MV-4-11 (cell line): ENCODE measurements at regions not wholly inside any gene's neighbourhood (a gene's known extent, or its start where the extent isn't known, plus 50 kb on each side); places are given as distances from the start of the nearest gene placed in this dataset.
"Not testable (repeated sequence)": the region's sequence is repeated elsewhere in the genome, so short reads cannot be mapped to it uniquely, and the experiment has no call there.

Experiments used
- DNase-seq: peaks from one replicate; lab custom pipeline; 2025; lab: John Stamatoyannopoulos, UW

DNA sequence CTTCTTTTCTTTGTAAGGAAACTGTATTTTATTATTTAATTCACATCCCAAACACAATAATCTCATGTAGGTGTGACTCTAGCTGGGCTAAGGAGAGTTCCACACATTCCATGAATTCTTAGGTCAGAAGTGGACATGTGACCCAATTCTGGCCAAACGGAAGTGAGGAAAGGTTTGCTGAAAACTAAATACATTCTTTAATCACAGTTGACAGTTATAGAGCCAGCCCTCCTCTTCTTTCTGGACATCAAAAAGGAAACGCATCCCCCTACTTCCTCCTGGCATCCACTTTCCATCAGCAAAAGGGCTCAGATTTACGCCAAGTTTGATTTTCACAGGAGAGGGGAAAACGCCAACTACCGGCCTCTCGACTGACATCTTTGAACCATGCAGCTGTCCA is 774.4 kb upstream of the POM121L12 start:
- DNase-seq = no peak

DNA sequence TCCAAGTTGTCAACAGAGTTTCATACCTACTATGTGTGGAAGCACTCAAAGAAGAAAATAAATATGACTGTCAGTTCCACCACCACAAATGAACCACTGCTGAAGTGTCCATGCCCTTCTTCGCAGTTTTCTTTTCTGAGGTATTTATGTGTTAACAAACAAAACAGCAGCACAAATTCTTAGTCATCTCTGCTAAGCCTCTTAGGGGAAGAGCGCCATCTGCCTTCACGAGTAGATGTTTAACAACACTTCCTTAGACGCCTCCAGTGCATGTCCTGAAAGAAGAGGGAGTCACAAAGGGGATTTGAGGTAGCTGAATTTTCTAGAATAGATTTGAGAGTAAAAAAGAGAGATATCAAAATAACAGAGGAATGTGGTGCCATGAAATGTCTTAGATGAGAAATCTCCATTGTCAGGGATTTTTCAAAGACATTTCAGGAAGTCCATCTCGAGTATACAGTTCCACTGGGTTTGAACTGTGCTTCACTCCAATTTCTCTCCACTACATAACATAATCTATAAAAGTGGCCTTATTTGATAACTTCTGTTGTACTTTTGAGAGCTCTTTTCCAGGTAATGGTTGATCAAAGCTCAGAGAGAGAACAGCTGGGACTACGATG is 775.3 kb upstream of the POM121L12 start:
- no peak for DNase-seq

DNA sequence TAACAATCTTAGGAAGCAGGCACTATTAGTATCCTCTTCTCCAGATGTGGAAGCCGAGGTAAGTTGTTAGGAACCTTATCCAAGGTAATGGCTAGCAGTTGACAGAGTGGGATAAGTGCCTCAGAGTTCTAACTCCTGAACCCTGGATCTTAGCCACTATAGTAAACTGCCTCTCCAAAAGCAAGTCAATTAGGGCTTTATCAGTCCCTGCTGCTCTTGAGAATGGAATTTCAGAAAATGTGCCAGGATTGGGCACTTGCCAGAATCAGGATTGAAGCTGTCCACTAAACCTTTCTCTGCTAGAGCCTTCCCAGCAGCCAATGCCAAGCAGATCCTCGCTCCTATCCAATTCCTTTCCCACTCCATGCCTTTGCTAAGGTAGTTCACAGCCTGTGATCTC is 777.5 kb upstream of the POM121L12 start:
- no peak for DNase-seq

DNA sequence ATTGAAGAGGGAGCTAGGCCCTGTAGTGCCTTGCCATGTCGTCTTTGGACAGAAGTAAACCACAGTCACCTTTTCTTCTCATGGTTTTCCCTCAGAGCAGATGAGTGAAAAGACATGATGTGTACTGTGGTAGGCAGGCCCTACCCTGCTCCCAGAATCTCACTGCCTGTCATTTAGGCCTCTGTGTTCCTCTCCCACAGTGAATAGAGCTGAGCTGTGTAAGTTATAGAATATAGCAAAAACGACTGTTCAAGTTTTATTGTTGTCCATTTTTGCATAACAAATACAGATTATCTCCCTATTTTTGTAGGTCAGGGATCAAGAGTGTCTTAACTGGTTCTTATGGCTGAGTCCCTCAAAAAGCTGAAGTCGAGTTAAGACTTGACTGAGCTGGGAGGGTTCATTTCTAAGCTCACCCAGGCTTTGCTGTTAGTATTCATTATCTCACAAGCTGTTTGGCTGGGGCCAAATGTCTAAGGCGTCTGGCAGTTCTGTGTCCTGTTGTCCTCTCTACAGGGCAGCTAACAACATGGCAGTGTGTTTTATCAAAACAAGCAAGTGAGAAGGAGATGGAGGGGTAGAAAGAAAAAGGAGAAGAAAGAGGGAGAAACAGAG is 780.9 kb upstream of the POM121L12 start:
- no peak for DNase-seq

DNA sequence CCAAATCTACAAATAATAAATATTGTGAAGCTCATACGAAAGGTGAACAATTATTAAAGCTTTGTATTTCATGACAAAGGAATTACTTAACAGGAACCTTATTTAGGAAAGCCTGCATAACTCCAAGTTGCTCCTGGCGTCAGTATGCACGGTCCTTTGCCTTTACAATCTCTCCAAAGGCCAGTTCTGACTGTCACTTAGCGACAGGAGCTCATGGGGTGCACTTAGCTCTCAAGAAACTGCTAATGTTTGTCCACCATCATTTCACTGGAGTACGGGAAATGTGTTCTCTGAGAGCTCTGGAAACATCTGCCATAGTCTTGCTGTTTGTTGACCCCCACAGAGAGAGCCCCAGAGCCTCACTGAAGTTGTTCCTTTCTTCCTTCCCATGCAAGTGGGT is 781.5 kb upstream of the POM121L12 start:
- DNase-seq = no peak

DNA sequence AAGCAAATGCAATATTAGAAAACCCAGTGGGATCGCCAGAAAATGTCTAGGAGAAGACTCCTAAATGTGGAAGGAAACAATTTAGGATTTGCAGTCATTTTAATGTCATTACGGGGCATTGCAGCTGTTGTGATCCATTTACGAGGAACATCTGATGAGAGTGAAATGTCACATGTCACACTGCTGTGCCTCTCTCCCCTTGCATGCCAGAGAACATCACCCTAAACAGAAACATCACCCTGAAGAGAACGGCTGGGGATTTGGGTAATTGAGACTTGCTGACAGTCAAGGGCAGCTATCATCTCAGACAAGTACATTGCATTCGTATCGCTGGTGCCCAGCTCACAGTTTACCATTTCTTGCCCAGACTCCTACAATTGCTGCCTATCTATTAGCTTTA is 785.7 kb upstream of the POM121L12 start:
- DNase-seq = no peak

DNA sequence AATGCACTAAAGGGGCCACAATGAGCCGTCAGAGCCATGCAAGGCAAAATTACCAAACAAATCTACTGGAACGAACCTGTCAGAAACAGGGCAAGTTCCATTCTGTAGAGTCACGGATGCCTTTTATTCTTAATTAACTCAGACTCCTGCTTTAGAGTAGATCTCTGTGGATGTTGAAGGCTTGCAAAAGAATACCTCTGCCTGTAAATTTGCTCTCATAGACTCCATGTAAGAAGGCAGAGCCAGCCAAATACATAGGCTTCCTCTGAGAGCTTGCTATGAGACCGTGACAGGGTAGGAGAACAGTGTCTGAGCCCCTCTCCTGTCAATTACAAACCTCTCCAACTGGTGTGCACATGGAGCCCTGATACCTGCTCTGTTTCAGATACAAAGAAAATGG is 787.9 kb upstream of the POM121L12 start:
- DNase-seq = no peak

DNA sequence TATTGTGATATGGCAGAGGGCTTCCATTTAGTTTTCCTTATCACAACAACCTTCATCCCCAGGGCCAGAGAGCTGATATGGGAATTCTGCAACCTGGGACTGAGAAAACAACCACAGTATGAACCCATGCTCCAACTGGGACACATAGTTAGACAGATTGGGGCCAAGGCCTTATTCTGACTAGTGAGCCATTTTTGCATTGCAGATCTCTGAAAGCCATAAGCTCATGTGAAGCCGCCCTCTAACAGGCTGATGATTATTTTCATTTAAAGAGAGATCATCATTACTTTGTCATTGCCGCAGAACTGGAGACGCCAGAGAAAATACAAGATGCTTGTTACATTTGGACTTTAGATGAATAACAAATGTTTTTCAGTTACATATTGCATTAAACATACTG is 791.7 kb upstream of the POM121L12 start:
- no peak for DNase-seq

DNA sequence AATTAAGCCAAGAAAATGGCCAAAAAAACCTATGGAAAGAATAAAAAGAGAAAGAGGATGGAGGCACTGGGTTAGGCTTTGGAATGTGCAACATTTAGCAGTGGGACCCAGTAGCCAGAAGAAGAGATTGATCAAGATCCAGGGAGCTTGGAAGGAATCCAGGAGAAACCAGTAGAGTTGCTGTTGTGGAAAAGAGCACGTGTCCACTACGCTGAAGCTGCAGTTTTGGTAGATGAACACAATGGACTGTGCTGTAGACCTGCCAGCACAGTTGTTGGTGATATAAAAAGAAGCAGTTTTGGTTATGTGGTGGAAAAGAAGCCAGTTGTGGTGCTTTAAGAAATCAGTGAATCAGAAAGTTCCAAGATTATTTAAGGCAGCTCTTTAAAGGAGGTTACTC is 802.2 kb upstream of the POM121L12 start:
- DNase-seq = no peak

DNA sequence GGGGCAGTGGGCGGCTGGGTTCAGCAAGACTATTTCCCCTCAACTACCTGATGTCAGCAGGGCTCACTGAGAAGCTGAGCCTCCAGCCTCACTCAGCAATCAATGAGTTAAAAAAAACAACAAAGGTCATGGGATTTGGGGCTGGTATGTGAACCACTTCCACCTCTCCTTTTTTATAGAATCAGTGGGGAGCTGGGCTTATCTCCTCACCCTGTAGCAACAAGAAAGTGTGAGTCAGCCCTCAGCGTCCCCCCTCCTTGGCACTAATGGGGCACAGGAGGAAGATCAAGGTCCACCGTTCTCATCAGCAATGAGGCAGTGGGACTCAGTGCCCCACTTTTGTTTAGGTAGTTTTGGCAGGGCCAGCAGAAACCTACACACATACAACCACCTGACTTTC is 823.5 kb upstream of the POM121L12 start:
- no peak for DNase-seq

DNA sequence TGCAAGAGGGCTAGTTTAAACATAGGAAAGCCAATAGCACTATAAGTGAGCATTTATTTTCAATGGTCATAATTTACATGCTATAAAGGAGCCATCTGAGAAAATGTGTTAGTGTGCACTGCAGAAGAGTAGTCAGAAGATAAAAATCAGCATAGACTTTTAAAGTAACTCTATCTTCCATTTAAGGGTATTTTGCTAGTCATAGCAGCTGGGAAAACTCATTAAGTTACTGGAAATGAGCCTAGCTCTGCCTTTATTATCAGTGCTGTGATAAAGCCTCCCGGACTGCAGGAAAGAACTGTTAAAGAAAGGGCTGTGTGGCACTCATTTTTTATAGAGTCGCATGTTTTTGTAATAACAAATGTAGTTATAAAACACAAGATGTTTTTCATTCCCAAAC is 825.8 kb upstream of the POM121L12 start:
- no peak for DNase-seq

DNA sequence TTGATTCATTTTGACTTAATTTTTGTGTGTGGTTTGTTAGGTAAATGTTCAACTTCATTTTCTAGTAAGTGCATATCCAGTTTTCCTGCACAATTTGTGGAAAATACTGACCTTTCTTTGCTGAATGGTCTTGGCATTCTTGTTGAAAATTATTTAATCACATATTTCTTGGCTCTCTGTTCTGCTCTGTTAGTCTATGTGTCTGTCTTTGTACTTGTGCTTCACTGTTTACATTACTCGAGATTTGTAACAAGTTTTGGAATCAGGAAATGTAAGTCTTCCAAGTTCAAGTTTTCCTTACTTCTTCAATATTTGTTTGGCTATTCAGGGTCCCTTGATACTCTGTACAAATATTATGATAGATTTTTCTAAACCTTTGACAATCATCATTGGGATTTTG is 838.2 kb upstream of the POM121L12 start:
- no peak for DNase-seq

DNA sequence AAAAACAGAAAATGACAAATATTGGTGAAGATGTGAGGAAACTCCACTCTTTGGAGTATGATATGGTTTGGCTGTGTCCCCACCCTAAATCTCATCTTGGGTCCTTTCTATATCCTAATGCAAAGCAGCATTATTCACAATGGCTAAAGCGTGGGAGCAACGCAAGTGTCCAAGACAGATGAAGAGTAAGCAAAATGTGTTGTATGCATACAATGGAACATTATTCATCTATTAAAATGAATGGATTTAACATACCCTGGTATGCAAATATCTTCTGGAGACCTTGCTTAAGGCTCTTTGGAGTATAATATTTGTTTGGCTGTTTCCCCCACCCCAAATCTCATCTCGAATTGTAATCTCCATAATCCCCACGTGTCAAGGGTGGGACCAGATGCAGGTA is 839.8 kb upstream of the POM121L12 start:
- DNase-seq = no peak

DNA sequence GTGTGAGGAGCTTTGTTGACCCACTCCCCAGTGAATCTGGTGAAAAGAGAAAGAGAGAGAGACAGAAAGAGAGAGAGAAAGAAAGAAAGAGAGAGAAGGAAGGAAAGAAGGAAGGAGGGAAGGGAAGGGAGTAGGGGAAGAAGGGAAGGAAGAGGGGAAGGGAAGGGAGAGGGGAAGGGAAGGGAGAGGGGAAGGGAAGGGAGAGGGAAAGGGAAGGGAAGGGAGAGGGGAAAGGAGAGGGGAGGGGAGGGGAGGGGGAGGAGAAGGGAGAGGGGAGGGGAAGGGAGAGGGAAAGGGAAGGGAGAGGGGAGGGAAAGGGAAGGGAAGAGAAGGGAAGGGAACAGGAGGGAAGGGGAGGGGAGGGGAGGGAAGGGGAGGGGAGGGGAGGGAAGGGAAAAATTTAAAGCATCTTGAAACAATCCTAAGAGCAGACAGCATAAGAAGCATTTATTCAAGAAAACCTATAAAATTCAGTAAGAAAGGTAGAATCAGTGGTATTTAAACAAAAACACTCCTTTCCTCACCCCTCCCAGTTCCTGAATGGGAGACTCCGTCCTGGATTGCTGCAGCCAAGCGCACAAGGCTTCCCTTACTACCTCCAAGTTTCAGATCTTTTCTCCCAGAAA is 846.2 kb upstream of the POM121L12 start:
- DNase-seq = no peak

DNA sequence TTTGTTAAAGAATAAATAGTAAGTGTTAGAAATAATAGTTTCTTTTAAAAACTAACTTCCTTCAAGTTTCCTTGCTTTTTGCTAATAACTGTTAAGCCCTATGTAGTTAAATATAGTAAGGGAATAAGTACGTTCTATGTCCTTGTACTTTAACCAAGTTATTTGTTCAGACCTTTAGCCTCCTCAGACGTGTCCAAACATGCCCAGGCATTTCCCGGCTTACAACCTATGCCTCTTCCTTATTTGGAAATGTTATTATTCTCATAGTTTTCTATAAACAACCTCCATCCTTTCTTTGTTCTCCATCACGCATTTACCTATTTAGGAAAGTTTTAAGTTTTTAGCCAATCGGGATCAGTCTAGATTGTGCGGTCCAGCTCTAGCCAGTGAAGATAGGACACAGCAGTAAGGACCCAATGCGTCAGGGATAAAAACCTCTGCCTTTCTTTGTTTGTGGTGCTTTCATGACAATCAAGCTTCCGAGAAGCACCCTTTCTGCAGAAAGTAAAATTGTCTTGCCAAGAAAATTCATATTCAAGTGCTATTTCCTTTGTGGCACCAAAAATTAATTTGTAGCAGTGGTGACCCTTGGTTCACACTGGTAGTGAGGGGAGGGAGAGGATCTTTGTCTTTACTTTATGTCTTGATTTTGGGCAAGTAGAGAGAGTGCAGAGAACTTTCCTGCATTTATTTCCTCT is 851.3 kb upstream of the POM121L12 start:
- DNase-seq = no peak

DNA sequence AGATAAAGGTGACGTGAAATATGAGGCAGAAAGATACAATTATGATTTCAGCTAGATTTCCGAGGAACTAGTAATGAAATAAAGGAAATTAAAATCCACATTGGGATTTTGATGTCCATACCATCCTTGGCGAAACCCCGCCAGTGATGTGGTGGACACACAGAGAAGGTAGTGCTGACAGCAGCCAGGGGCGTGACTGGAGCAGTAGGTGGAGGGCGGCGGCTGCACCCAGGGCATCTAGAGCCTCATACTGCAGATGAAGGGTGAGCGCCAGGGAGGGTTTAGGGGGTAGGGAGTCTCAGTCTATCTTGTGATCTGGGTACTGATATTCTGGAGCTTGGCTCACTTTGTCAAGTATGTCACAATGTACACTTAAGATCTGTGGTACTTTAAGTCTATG is 855.5 kb upstream of the POM121L12 start:
- no peak for DNase-seq

DNA sequence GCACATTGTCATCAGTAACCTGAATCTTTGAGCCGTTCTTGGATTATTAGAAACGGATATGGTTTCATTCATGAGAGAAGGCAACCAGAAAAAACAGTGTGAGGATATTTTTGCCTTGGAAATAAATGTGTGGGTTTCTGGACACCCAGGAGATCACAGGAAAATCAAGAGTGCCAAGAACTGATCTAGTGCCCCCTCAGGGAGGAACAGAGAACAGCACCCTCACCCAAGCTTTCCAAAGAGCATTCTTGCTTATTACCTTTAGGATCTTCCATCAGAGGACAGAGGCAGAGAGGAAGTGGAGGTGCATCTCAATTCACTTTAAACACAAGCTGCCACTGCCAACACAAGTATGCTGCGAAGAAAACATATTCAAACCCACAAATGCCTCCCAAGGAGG is 851.5 kb upstream of the COBL start:
- no peak for DNase-seq

DNA sequence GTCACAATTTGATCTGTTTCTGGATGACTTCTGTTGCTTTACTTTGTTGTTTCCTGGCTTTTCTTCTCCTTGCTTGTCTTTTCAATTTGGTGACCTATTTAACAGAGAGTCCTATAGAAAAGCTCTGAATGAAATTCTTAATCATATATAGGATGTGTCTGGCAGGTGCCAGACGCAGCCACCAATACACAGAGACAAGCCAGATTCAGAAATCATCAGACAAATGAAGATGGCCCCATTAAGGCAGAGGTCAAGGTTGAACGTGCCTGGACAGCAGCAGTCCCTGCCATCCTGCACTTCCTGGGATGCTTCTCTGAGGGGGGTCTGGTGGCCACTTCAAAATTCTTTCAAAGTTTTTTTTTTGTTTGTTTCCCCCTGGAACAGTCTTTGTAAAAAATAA is 846.7 kb upstream of the COBL start:
- DNase-seq = no peak

DNA sequence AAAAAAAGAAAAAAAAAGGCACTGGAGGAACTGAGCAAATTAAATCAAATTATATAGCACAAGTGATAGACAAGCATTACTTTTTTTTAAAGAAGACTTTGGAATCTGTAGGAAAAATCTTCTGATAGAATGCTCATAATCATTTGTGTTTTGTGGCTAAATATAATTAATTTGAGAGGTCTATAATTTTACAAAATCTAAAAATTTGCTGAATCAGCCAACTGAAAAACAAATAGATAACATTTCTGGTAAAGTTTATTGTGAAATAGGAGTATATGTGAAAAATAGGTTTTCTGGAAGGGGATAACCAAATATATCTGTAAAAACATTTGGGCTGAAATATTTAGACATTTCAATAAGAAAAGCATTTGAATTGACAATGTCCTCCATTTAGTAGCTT is 844.9 kb upstream of the COBL start:
- no peak for DNase-seq

DNA sequence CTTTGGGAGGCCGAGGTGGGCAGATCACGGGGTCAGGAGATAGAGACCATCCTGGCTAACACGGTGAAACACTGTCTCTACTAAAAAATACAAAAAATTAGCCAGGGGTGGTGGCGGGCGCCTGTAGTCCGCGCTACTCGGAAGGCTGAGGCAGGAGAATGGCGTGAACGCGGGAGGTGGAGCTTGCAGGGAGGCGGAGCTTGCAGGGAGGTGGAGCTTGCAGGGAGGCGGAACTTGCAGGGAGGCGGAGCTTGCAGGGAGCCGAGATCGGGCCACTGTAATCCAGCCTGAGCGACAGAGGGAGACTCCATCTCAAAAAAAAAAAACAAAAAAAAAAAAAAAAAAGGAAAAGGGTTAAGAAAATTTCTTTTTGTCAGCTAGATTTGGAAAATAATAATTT is 842.8 kb upstream of the COBL start:
- not testable (repeated sequence) for DNase-seq

DNA sequence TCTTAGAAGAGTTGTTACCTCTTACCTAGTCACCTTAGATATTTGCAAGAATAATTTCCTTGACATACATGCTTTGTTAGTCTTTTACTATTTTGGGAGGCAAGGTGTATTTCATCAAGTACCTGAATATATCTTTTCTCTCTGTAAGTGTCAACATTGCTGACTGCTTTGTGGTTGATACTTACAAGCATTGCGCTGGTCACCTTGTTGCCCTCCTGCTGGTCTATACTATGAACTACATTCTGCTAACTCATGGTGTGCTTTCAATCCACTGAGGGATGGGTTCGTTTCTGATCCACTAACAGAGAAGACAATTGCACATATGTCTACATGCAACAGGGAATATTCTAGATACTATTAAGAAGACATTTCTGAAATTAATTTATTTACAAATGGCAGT is 837.8 kb upstream of the COBL start:
- DNase-seq = no peak

DNA sequence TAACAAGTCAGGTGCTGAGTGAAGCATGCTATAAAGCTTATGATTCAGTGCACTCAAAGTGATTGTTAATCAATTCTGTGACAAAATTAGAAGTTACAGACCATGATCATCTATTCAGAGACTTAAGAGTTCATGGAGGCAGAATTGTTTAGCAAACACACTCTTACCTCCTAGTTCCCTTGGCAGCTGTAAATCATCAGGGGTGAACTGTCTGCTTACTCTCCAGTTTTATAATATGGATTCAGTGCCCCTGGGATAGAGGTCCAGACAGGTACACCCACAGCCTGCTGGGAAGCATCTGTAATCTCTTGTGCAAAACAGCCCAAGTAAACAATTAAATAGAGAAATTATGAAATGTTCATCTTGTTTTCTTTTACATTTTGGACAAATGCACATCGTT is 835.0 kb upstream of the COBL start:
- no peak for DNase-seq

DNA sequence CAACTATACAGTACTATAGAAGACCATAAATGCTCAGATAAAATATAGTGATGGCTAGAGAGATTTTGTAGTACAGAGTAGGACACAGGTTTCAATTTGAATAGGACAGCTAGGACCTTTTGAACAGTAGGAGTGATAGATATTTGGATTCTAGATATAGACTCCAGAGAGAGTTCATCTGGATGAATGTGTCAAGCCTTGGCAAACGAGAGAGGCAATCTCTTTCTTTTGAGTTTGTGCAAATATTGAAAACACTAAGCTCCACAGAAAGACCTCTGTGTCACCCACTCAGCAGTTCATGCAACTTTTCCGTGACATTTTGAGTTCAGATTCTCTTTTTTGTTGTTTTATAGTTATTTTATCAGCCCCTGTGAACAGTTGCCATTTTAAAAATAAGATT is 834.3 kb upstream of the COBL start:
- DNase-seq = no peak
